Astrocyte of the spinal cord (primary cell): ENCODE measurements at regions not wholly inside any gene's neighbourhood (a gene's known extent, or its start where the extent isn't known, plus 50 kb on each side); places are given as distances from the start of the nearest gene placed in this dataset.

Experiments
- DNase-seq: peaks from one replicate; pipeline ENCODE4 v3.0.0; 2011; ENCODE audit warnings: low read depth, low spot score
- H3K4me3 ChIP-seq: 2 replicates; pipeline ENCODE4 v1.5.1; 2011; ENCODE audit warnings: low read depth, mild to moderate bottlenecking, low read length, moderate library complexity
- in situ Hi-C: cut with HindIII; loops from 2 replicates; pipeline ENCODE4 v1.10.0; 2017; ENCODE audit warnings: low sequenced_read_pairs
- TF ChIP-seq, protein P1 (sequence below): IDR thresholded peaks from 2 replicates; pipeline ENCODE4 v1.5.1; 2012; ENCODE audit warnings: low read depth, mild to moderate bottlenecking, low read length, inconsistent platforms

GRCh38 chr14:86221755-86222154 is 691.8 kb downstream of the FLRT2 start:
- TF ChIP-seq, protein P1, sequence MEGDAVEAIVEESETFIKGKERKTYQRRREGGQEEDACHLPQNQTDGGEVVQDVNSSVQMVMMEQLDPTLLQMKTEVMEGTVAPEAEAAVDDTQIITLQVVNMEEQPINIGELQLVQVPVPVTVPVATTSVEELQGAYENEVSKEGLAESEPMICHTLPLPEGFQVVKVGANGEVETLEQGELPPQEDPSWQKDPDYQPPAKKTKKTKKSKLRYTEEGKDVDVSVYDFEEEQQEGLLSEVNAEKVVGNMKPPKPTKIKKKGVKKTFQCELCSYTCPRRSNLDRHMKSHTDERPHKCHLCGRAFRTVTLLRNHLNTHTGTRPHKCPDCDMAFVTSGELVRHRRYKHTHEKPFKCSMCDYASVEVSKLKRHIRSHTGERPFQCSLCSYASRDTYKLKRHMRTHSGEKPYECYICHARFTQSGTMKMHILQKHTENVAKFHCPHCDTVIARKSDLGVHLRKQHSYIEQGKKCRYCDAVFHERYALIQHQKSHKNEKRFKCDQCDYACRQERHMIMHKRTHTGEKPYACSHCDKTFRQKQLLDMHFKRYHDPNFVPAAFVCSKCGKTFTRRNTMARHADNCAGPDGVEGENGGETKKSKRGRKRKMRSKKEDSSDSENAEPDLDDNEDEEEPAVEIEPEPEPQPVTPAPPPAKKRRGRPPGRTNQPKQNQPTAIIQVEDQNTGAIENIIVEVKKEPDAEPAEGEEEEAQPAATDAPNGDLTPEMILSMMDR = no peak
- in situ Hi-C loops = no loop called here
- DNase-seq = no peak

GRCh38 chr14:86221000-86221399 is 691.1 kb downstream of the FLRT2 start:
- in situ Hi-C loops = no loop called here
- TF ChIP-seq, protein P1 = no peak
- DNase-seq = no peak
- no peak overlapping the region for H3K4me3 ChIP-seq

More at GRCh38 chr14:86221755-86222154, 691.8 kb downstream of the FLRT2 start:
- H3K4me3 ChIP-seq = no peak overlapping the region

GRCh38 chr14:86217523-86217922 is 687.6 kb downstream of the FLRT2 start:
- TF ChIP-seq, protein P1 = no peak
- in situ Hi-C loops = no loop called here
- no peak overlapping the region for H3K4me3 ChIP-seq
- DNase-seq = no peak

DNA sequence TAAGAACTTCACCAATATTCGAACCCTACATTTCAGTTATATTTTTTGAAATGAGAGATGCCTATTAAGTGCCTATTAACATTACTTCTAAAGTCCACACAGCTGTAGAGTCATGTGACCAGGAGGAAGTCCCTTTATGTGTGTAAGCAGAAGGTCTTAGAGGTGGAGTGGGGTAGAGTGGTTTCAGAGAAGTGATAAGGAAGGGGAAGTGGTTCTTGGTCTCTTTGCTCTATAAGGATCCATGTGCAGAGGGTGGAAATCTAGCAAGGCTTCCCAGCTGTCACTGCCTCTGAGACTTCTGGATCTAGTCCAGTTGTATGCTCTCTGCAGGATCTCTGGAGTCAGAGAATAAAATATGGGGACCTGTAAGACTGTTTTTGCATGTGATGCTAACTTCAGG is 673.9 kb downstream of the FLRT2 start:
- TF ChIP-seq, protein P1 = no peak
- in situ Hi-C loops = no loop called here

GRCh38 chr14:86196471-86196870 is 666.5 kb downstream of the FLRT2 start:
- TF ChIP-seq, protein P1 = no peak
- DNase-seq = no peak
- in situ Hi-C loops = no loop called here
- no peak overlapping the region for H3K4me3 ChIP-seq

More for the DNA sequence above, 673.9 kb downstream of the FLRT2 start:
- no peak overlapping the region for H3K4me3 ChIP-seq
- no peak for DNase-seq

DNA sequence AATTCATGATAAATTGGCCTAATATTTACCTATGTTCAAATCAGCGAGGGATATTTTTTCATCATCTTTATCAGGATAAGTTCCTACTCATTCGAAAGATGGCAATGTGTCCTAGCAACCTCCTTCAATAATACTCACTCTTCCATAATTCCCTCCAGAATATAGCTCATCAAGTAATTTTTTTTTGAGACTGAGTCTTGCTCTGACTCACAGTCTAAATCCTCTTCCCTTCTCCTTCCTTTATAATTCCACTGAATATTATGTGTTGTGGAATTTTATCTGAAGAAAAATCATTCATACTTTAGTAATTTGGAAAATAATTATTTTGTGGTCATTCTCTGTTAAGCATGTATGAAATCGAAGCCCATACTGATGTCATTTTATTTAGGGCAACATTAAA is 663.8 kb downstream of the FLRT2 start:
- H3K4me3 ChIP-seq = no peak overlapping the region
- in situ Hi-C loops = no loop called here
- no peak for DNase-seq
- TF ChIP-seq, protein P1 = no peak

- in situ Hi-C loops = no loop called here
- no peak overlapping the region for H3K4me3 ChIP-seq
- TF ChIP-seq, protein P1 = no peak
- DNase-seq = no peak
These were observed 650.0 kb downstream of the FLRT2 start for GRCh38 chr14:86179980-86180379.
